ENCODE measurements at regions not wholly inside any gene's neighbourhood (a gene's known extent, or its start where the extent isn't known, plus 50 kb on each side); places are given as distances from the start of the nearest gene placed in this dataset.

DNA sequence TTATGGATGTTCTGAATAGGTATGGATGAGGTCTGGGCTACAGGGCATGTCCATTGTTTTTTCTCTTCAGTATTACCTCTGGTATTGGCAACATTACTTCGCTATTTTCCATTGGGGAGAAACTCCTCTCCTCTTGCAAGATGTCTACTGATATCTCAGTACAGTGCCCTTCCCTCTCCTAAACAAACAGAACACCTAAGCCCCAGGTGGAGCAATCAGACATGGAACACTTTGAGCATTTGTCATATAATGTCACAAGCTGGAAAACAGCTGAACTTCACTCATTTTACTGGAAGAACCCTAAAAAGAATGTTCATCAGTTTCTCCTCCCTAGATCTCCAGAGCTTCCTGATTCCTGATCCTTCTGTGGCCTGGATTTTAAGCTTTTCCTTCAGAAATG, 339.8 kb downstream of the FRK start:
- DNase-seq (ENCODE audit: low read depth in 2 of 2) = no peak

- no peak for DNase-seq (ENCODE audit: low read depth in 2 of 2)
Measured at GRCh38 chr6:115717472-115717871, 343.2 kb downstream of the FRK start.

DNA sequence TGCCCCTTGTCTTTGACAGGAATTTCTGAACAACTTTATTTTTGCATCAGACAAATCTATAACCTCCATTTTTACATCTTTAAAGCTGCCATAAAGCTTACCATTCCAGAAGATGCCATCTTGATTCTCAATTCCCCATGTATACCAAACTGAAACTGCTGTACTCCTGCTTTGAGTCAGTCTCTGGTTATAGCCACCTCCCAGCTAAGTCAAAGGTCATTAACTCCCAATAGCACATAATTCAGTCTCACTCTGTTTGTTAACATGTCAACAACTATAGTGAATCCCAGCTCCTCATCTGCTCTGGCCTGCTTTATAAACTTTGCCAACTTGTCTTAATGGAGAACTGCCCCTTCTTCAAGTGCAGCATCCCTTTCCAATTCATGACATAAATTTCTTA, 343.6 kb downstream of the FRK start:
- no peak for DNase-seq (ENCODE audit: low read depth in 2 of 2)

GRCh38 chr6:115712291-115712961, 348.3 kb downstream of the FRK start:
- DNase-seq (ENCODE audit: low read depth in 2 of 2) = no peak

DNA sequence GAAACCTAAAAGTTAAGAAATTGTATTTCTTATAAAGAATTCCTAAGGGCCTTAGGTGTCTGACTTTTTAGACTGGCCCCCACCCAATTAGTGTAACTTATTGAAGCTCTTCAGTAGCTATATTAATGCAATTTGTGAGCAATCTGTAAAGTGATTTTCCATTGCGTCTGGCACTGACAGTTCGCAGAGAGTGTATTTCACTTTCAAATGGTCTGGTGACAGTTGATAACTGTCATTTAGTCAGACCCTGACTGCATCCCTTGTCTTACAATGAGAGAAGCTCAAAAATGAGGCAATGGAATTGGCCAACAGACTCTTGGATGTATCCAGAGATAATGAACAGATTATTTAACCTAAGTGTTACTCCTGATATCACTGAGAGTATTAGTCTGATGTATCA, 351.8 kb downstream of the FRK start:
- no peak for DNase-seq (ENCODE audit: low read depth in 2 of 2)

DNA sequence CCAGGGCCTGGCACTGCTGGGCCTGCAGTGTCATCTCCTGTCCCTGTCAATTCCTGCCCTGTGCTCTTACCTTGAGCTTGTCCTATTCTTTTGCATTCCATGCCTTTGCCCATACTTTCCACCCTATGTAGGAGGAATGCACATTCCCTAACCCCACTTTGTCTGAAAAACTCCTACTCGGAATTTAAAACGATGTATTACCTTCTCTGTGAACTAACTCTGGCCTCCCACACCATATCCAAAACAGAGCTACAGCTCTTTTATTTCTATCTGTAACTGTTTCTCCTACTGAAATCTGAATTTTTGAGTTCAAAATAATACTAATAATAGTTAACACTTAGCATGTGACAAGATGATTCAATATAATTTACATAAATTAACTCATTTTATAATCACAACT, 353.7 kb downstream of the FRK start:
- no peak for DNase-seq (ENCODE audit: low read depth in 2 of 2)

DNA sequence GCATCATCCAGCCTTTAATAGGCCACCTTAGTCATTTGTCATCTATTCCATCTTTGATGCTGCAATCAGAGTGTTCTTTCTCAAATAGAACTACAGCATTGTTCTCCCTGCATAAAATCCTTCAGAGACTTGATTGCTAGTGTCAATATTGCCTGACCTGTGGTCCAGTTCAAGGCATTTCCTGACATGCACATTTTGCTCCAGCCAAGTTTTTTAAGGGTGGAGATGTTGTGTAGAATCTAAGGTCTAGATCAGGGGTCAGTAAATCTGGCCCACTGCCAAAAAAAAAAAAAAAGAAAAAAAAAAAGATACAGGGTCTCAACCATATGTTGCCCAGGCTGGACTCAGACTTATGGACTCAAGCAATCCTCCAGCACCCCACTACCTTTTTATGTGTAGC, 354.4 kb downstream of the FRK start:
- no peak for DNase-seq (ENCODE audit: low read depth in 2 of 2)

DNA sequence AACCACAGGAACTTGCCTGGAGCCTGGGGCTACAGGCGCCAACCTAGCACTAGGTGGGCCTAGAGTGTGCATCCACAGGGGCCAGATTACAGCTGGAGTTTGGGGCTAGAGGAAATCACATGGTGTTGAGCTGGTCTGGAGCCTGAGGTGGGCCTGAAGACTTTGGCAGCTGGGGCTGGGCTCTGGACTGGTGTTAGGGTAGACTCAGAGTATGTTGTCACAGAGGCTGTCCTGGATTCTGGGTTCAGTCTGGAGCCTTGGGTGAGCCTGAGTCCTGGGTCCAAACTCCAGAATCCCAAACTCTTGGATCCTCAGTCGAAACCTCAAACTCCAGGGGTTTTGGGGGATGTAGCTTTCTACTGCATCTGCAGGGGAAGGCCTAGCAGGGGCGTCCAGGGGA, 356.7 kb downstream of the FRK start:
- DNase-seq (ENCODE audit: low read depth in 2 of 2) = no peak

DNA sequence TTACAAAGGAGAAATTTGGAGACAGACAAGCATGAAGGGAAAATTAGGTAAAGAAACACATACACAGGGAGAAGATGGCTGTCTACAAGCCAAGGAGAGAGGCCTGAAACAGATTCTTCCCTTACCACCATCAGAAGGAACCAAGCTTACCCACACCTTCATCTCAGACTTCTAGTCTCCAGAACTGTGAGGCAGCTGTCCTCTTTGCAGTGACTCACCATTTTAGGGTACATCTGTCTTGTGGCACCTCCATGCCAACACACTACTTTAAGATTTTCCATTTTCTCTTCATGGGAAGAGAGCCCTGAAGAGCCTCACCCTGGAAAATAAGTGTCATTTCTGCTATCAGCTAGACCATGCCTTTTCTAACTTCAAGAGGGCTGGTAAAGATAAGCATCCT, 369.3 kb downstream of the FRK start:
- DNase-seq (ENCODE audit: low read depth in 2 of 2) = no peak

DNA sequence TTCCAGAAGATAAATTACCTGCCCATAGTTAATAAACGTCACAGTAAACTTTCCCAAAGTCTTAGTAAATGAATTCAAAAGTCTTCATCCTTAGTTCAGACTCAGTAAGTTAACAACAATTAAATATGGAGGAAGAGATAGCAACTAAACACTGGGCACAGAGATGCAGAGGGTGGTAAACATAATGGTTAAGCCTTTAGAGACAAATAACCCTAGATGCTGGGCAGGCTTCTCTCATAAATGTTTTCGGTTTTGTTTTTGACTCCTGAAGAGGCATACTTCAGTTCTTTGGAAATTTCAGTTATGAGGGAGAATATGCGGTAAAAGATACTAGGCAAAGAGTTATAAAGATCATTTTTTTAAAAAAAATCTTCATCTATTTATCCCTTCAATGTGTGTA, 369.8 kb downstream of the FRK start:
- DNase-seq (ENCODE audit: low read depth in 2 of 2) = no peak

GRCh38 chr6:115681978-115682775, 378.5 kb downstream of the FRK start:
- no peak for DNase-seq (ENCODE audit: low read depth in 2 of 2)

DNA sequence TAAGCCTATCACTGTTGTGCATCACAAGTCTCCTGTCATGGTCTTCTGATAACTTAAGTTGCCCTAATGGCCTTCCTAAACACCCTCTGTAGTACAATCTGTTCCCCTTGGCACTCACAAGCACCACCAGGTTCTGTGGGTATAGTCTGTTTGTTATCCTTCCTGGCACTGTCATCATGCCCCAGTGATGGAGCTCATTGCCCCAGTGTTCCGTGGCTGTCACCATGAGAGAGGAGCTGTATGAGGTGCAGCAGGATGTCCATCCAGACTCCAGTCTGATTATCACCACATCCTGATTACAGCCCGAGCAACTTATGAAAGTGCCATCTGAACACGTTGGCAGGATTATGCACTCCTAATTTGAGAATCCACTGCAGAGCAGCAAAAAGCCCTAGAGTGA, 380.1 kb downstream of the FRK start:
- no peak for DNase-seq (ENCODE audit: low read depth in 2 of 2)

- DNase-seq (ENCODE audit: low read depth in 2 of 2) = no peak
Measured at GRCh38 chr6:115677198-115677597, 383.5 kb downstream of the FRK start.

DNA sequence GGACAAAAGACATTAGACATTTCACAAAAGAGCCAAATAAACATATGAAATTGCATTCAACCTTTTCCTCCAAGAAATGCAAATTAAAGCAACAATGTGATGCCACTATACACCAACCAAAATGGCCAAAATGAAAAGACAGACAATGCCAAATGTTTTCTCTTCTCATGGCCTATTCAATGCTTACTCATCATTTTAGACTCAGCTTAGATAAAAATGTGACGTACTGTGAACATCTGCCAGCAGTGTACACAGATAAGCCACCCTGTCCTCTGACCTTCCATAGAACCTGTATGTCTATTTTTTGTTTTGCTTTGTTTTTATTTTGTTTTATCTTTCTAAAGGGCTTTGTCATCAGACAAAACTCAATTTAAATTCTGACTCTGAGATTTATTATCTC, 385.2 kb downstream of the FRK start:
- DNase-seq (ENCODE audit: low read depth in 2 of 2) = no peak

- no peak for DNase-seq (ENCODE audit: low read depth in 2 of 2)
Measured at GRCh38 chr6:115668781-115669180, 391.9 kb downstream of the FRK start.

DNA sequence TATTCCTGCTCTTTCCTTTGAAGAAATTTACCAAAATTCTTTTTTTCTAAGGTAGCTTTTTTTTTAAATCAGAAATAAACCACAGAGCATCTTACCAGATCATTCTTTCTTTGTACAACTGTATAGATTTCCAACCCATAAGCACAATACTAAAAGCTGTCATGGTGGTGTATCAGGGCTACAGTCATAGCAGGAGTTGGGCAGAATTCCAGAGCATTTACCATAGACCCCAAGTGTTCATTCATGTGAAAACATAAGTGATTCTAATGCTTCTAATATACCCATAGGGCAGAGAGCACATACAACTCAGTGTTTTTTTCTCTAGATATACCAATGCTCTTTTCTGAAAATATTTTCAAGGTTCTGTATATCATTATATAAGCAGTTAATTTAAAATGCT, 392.5 kb downstream of the FRK start:
- DNase-seq (ENCODE audit: low read depth in 2 of 2) = no peak

- DNase-seq (ENCODE audit: low read depth in 2 of 2) = no peak
Measured at GRCh38 chr6:115667478-115668026, 393.1 kb downstream of the FRK start.

DNA sequence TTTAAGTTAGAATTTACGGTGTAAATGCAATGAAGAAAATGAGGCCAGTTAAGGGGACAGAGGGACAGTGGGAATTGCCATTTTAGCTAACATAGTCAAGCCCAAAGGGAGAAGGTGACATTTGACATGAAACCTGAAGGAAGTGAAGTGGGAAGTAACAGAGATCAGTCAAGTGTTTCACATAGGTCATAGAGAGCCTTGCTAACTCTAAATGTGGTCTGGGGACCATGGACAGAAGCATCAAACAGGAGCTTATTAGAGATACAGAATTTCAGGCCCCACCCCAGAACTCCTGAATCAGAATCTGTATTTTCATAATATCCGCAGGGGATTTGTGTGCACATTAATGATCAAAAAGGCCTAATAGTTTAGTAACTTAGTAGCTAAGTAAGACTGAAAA, 393.7 kb downstream of the FRK start:
- DNase-seq (ENCODE audit: low read depth in 2 of 2) = no peak

DNA sequence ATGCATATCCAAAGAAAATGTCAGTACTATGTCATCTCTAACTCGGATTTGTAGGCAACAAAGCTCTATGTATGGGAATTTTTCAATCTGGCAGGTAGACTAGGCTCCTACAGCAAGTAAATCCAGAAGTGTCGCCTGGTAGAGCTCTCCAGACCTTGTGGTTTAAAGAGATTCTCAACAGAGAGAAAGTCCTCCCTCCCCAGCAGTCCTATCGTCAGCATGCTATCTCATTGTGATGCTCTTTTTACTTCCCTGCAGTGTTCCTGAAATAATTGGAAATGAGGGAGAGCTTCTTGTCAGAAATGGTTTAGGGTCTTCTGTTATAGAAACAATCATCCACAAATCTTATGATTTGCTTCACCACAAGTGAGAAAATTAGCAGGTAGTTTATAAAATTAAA, 395.4 kb downstream of the FRK start:
- no peak for DNase-seq (ENCODE audit: low read depth in 2 of 2)

DNA sequence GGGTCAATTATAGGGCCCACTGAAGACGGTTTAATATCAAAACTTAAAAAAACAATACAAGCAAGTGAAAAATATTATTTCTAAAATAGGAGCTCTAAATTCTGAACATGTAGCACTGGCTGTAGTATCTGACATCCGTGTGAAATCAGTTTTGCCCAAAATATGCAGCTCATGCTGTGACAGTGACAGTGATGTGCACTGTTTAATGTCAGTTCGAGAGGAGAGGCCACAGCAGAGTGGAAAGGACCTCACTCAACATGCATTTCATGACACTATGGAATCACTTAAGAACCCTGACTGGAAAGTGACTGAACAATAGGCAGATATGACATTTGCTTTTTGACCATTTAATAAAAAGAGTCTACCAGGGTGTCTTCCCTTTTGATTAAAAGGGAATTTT, 397.0 kb downstream of the FRK start:
- DNase-seq (ENCODE audit: low read depth in 2 of 2) = no peak

- DNase-seq (ENCODE audit: low read depth in 2 of 2) = no peak
Measured at GRCh38 chr6:115643762-115644161, 416.9 kb downstream of the FRK start.

- no peak for DNase-seq (ENCODE audit: low read depth in 2 of 2)
Measured at GRCh38 chr6:115634887-115635286, 425.8 kb downstream of the FRK start.

GRCh38 chr6:115634131-115634530, 426.6 kb downstream of the FRK start:
- no peak for DNase-seq (ENCODE audit: low read depth in 2 of 2)
